ENCODE measurements at regions not wholly inside any gene's neighbourhood (a gene's known extent, or its start where the extent isn't known, plus 50 kb on each side); places are given as distances from the start of the nearest gene placed in this dataset.
A peak's percentile ranks its signal among the peaks of the same experiment; 100 is the strongest.

GRCh38 chr16:58842156-58842555 is 108.0 kb upstream of the GOT2 start:
- Mint-ChIP-seq H3K9me3 (no peaks in the 10 kb centered on the region), H3K27me3 (ENCODE audit: insufficient read depth) (no peaks in the 10 kb centered on the region), H3K4me1 (ENCODE audit: low read depth) (no peaks in the 10 kb centered on the region), H3K27ac (no peak overlapping the region), H3K4me3 (no peak overlapping the region), H3K36me3 (ENCODE audit: low read depth) (no peaks in the 10 kb centered on the region)
- intact Hi-C loops (cut with micrococcal nuclease): no loop called here
- DNase-seq (ENCODE audit: low spot score): no peak

GRCh38 chr16:58837950-58838349 is 103.8 kb upstream of the GOT2 start:
- Mint-ChIP-seq H3K4me1 (ENCODE audit: low read depth) (no peaks in the 10 kb centered on the region), H3K27ac (no peak overlapping the region), H3K36me3 (ENCODE audit: low read depth) (no peaks in the 10 kb centered on the region), H3K9me3 (no peaks in the 10 kb centered on the region), H3K27me3 (ENCODE audit: insufficient read depth) (no peaks in the 10 kb centered on the region), H3K4me3 (no peak overlapping the region)
- no peak for DNase-seq (ENCODE audit: low spot score)
- intact Hi-C loops (cut with micrococcal nuclease): no loop called here

- DNase-seq (ENCODE audit: low spot score): no peak
- intact Hi-C loops (cut with micrococcal nuclease): no loop called here
- Mint-ChIP-seq H3K4me3 (no peak overlapping the region), H3K36me3 (ENCODE audit: low read depth) (no peaks in the 10 kb centered on the region), H3K27ac (no peak overlapping the region), H3K9me3 (no peaks in the 10 kb centered on the region), H3K4me1 (ENCODE audit: low read depth) (no peaks in the 10 kb centered on the region), H3K27me3 (ENCODE audit: insufficient read depth) (no peaks in the 10 kb centered on the region)
Observed at GRCh38 chr16:58836427-58836826, 102.3 kb upstream of the GOT2 start.

GRCh38 chr16:58832386-58832895 is 98.3 kb upstream of the GOT2 start:
- Mint-ChIP-seq H3K27me3 (ENCODE audit: insufficient read depth) (no peaks in the 10 kb centered on the region), H3K9me3 (no peaks in the 10 kb centered on the region), H3K4me1 (ENCODE audit: low read depth) (no peaks in the 10 kb centered on the region), H3K27ac (no peak overlapping the region), H3K4me3 (no peak overlapping the region), H3K36me3 (ENCODE audit: low read depth) (no peaks in the 10 kb centered on the region)
- no peak for DNase-seq (ENCODE audit: low spot score)
- intact Hi-C loops (cut with micrococcal nuclease): no loop called here

GRCh38 chr16:58831386-58831785 is 97.3 kb upstream of the GOT2 start:
- Mint-ChIP-seq H3K27me3 (ENCODE audit: insufficient read depth) (no peaks in the 10 kb centered on the region), H3K9me3 (no peaks in the 10 kb centered on the region), H3K27ac (no peak overlapping the region), H3K36me3 (ENCODE audit: low read depth) (no peaks in the 10 kb centered on the region), H3K4me3 (no peak overlapping the region), H3K4me1 (ENCODE audit: low read depth) (no peaks in the 10 kb centered on the region)
- intact Hi-C loops (cut with micrococcal nuclease): no loop called here
- DNase-seq (ENCODE audit: low spot score): no peak

GRCh38 chr16:58828901-58829545 is 94.9 kb upstream of the GOT2 start:
- Mint-ChIP-seq H3K36me3 (ENCODE audit: low read depth) (no peaks in the 10 kb centered on the region), H3K4me1 (ENCODE audit: low read depth) (no peaks in the 10 kb centered on the region), H3K4me3 (no peak overlapping the region), H3K9me3 (no peaks in the 10 kb centered on the region), H3K27me3 (ENCODE audit: insufficient read depth) (no peaks in the 10 kb centered on the region), H3K27ac (no peak overlapping the region)
- DNase-seq (ENCODE audit: low spot score): no peak
- intact Hi-C loops (cut with micrococcal nuclease): no loop called here

GRCh38 chr16:58824201-58824600 is 90.1 kb upstream of the GOT2 start:
- DNase-seq (ENCODE audit: low spot score): no peak
- intact Hi-C loops (cut with micrococcal nuclease): no loop called here
- Mint-ChIP-seq H3K4me3 (no peak overlapping the region), H3K4me1 (ENCODE audit: low read depth) (no peaks in the 10 kb centered on the region), H3K36me3 (ENCODE audit: low read depth) (no peaks in the 10 kb centered on the region), H3K9me3 (no peaks in the 10 kb centered on the region), H3K27me3 (ENCODE audit: insufficient read depth) (no peaks in the 10 kb centered on the region), H3K27ac (no peak overlapping the region)

GRCh38 chr16:58821886-58822285 is 87.8 kb upstream of the GOT2 start:
- no peaks in the 10 kb centered on the region for H3K4me1 Mint-ChIP-seq (ENCODE audit: low read depth)
- no peak for DNase-seq (ENCODE audit: low spot score)
- no peaks in the 10 kb centered on the region for H3K9me3 Mint-ChIP-seq
- no peak overlapping the region for H3K4me3 Mint-ChIP-seq
- H3K27ac Mint-ChIP-seq: no peak overlapping the region
- no peaks in the 10 kb centered on the region for H3K36me3 Mint-ChIP-seq (ENCODE audit: low read depth)
- H3K27me3 Mint-ChIP-seq (ENCODE audit: insufficient read depth): no peaks in the 10 kb centered on the region
- intact Hi-C loops (cut with micrococcal nuclease): no loop called here

- Mint-ChIP-seq H3K4me1 (ENCODE audit: low read depth) (no peaks in the 10 kb centered on the region), H3K9me3 (no peaks in the 10 kb centered on the region), H3K27me3 (ENCODE audit: insufficient read depth) (no peaks in the 10 kb centered on the region), H3K27ac (no peak overlapping the region), H3K4me3 (no peak overlapping the region), H3K36me3 (ENCODE audit: low read depth) (no peaks in the 10 kb centered on the region)
- intact Hi-C loops (cut with micrococcal nuclease): no loop called here
- DNase-seq (ENCODE audit: low spot score): no peak
Observed at GRCh38 chr16:58820411-58820810, 86.3 kb upstream of the GOT2 start.

GRCh38 chr16:58815181-58815888 is 81.2 kb upstream of the GOT2 start:
- Mint-ChIP-seq H3K4me3 (no peak overlapping the region), H3K27ac (no peak overlapping the region), H3K27me3 (ENCODE audit: insufficient read depth) (no peaks in the 10 kb centered on the region), H3K9me3 (no peaks in the 10 kb centered on the region), H3K36me3 (ENCODE audit: low read depth) (no peaks in the 10 kb centered on the region), H3K4me1 (ENCODE audit: low read depth) (peaks cover 7% of the 10 kb centered on the region)
- intact Hi-C loops (cut with micrococcal nuclease): no loop called here
- no peak for DNase-seq (ENCODE audit: low spot score)

GRCh38 chr16:58814348-58814801 is 80.3 kb upstream of the GOT2 start:
- Mint-ChIP-seq H3K36me3 (ENCODE audit: low read depth) (no peaks in the 10 kb centered on the region), H3K4me1 (ENCODE audit: low read depth) (peaks cover 7% of the 10 kb centered on the region), H3K4me3 (peak overlapping the region; percentile 27), H3K9me3 (no peaks in the 10 kb centered on the region), H3K27me3 (ENCODE audit: insufficient read depth) (no peaks in the 10 kb centered on the region), H3K27ac (no peak overlapping the region)
- intact Hi-C loops (cut with micrococcal nuclease): no loop called here
- peak; percentile 5 for DNase-seq (ENCODE audit: low spot score)

GRCh38 chr16:58809213-58809612 is 75.1 kb upstream of the GOT2 start:
- no peak overlapping the region for H3K27ac Mint-ChIP-seq
- H3K36me3 Mint-ChIP-seq (ENCODE audit: low read depth): no peaks in the 10 kb centered on the region
- peaks cover 3% of the 10 kb centered on the region for H3K4me1 Mint-ChIP-seq (ENCODE audit: low read depth)
- DNase-seq (ENCODE audit: low spot score): no peak
- intact Hi-C loops (cut with micrococcal nuclease): no loop called here
- H3K27me3 Mint-ChIP-seq (ENCODE audit: insufficient read depth): peaks cover 2% of the 10 kb centered on the region
- no peak overlapping the region for H3K4me3 Mint-ChIP-seq
- no peaks in the 10 kb centered on the region for H3K9me3 Mint-ChIP-seq

GRCh38 chr16:58807276-58807675 is 73.2 kb upstream of the GOT2 start:
- no peak overlapping the region for H3K4me3 Mint-ChIP-seq
- no peaks in the 10 kb centered on the region for H3K9me3 Mint-ChIP-seq
- no peak for DNase-seq (ENCODE audit: low spot score)
- no peak overlapping the region for H3K27ac Mint-ChIP-seq
- no peaks in the 10 kb centered on the region for H3K4me1 Mint-ChIP-seq (ENCODE audit: low read depth)
- intact Hi-C loops (cut with micrococcal nuclease): no loop called here
- H3K27me3 Mint-ChIP-seq (ENCODE audit: insufficient read depth): peaks cover 2% of the 10 kb centered on the region
- H3K36me3 Mint-ChIP-seq (ENCODE audit: low read depth): no peaks in the 10 kb centered on the region
